GM12878 (cell line): ENCODE measurements at regions not wholly inside any gene's neighbourhood (a gene's known extent, or its start where the extent isn't known, plus 50 kb on each side); places are given as distances from the start of the nearest gene placed in this dataset.

Experiments used
- ATAC-seq: fragments of 200-7000 bp; cut with Tn5 transposase; 3 replicates; pipeline ENCODE4 v1.9.1; 2020; ENCODE audit warnings: mild to moderate bottlenecking, moderate library complexity
- BruUV-seq: library from RNA; stranded (reverse); fragments of 400-500 nt; replicated peaks from 2 replicates; lab custom pipeline; 2021; lab: Mats Ljungman, UMichigan
- CTCF ChIA-PET: fragments of 300-600 bp; sonication (Branson Sonifier 250); formaldehyde crosslinking; extraction: SDS; loops from one replicate; lab custom pipeline; 2021; ENCODE audit warnings: inconsistent platforms; lab: Yijun Ruan, JAX
- POLR2A ChIA-PET: fragments of 350-600 bp; formaldehyde crosslinking; extraction: SDS; loops from one replicate; lab custom pipeline; 2021; ENCODE audit warnings: inconsistent platforms; lab: Charles Lee
- RAD21 ChIA-PET: fragments of 300-600 bp; sonication (Branson Sonifier 250); formaldehyde crosslinking; loops from one replicate; lab custom pipeline; 2023; ENCODE audit warnings: antibody characterized with exemption; ENCODE audit not compliant: unreplicated experiment; lab: Charles Lee
- SMC1A ChIA-PET: fragments of 300-600 bp; sonication (Branson Sonifier 250); formaldehyde crosslinking; loops from one replicate; lab custom pipeline; 2023; ENCODE audit not compliant: unreplicated experiment, uncharacterized antibody; lab: Charles Lee
- DNase-seq: peaks from one replicate; pipeline ENCODE4 v3.0.0-alpha.2; 2011; ENCODE audit warnings: low read depth, low spot score
- FAIRE-seq: peaks from 3 replicates; lab custom pipeline; 2011; peaks lifted over from hg19 to GRCh38; lab: Jason Lieb, UNC
- H2AFZ ChIP-seq: 2 replicates; pipeline ENCODE4 v1.6.0; 2011; ENCODE audit warnings: low read depth, low read length, control low read depth; ENCODE audit not compliant: control insufficient read depth
- H3K27ac ChIP-seq: 2 replicates; pipeline ENCODE4 v1.5.1; 2011; ENCODE audit warnings: control low read depth; ENCODE audit not compliant: control insufficient read depth, insufficient read depth
- H3K27me3 ChIP-seq, 2 experiments: replicated peaks in 1 of 2; 2 replicates each; pipeline versions ENCODE4 v1.6.0 to v1.6.1; 2011; ENCODE audit warnings: low read length in 1 of 2; ENCODE audit not compliant: control insufficient read depth in 2 of 2, insufficient read depth in 2 of 2
- H3K36me3 ChIP-seq, 2 experiments: 2 replicates each; pipeline ENCODE4 v1.5.1; 2011; ENCODE audit warnings: low read length in 1 of 2; ENCODE audit not compliant: control insufficient read depth in 2 of 2, insufficient read depth in 2 of 2
- H3K4me1 ChIP-seq: 2 replicates; pipeline ENCODE4 v1.6.1; 2011; ENCODE audit warnings: mild to moderate bottlenecking, low read length, moderate library complexity, mixed read lengths; ENCODE audit not compliant: control insufficient read depth, insufficient read depth
- H3K4me2 ChIP-seq: 2 replicates; pipeline ENCODE4 v1.6.0; 2011; ENCODE audit warnings: control low read depth; ENCODE audit not compliant: control insufficient read depth, insufficient read depth
- H3K4me3 ChIP-seq: fragments of 200-600 bp; sonication (generic); 2 replicates; pipeline ENCODE4 v1.5.1; 2016
- H3K79me2 ChIP-seq: 2 replicates; pipeline ENCODE4 v1.6.0; 2011; ENCODE audit warnings: low read length; ENCODE audit not compliant: control insufficient read depth, insufficient read depth
- H3K9ac ChIP-seq: 2 replicates; pipeline ENCODE4 v1.8.0; 2011; ENCODE audit warnings: low read length, control low read depth, mixed read lengths; ENCODE audit not compliant: control insufficient read depth, insufficient read depth
- H3K9me3 ChIP-seq: replicated peaks from 3 replicates; pipeline ENCODE4 v1.5.1; 2011; ENCODE audit warnings: mild to moderate bottlenecking, low read length; ENCODE audit not compliant: control insufficient read depth, insufficient read depth
- H4K20me1 ChIP-seq: 2 replicates; pipeline ENCODE4 v1.6.0; 2011; ENCODE audit not compliant: control insufficient read depth, insufficient read depth
- BCL11A ChIP-seq: IDR thresholded peaks from 2 replicates; pipeline ENCODE4 v1.6.1; 2011; ENCODE audit warnings: low read depth, low read length
- FOXM1 ChIP-seq: IDR thresholded peaks from 2 replicates; pipeline ENCODE4 v1.6.1; 2012; ENCODE audit warnings: low read depth, mild to moderate bottlenecking, inconsistent platforms, low read length, moderate library complexity
- HDGF ChIP-seq: fragments of 450-650 bp; IDR thresholded peaks from 2 replicates; pipeline ENCODE4 v1.6.1; 2016; ENCODE audit warnings: antibody characterized with exemption
- IKZF1 ChIP-seq: fragments of 450-650 bp; conservative IDR thresholded peaks from 2 replicates; pipeline ENCODE4 v1.6.1; 2017; ENCODE audit warnings: antibody characterized with exemption, mild to moderate bottlenecking
- JUND ChIP-seq: IDR thresholded peaks from 2 replicates; pipeline ENCODE4 v1.6.1; 2012; ENCODE audit warnings: low read depth, mild to moderate bottlenecking, low read length, improper control_type of control experiment, moderate library complexity
- MEF2B ChIP-seq: fragments of 450-650 bp; IDR thresholded peaks from 2 replicates; pipeline ENCODE4 v1.6.1; 2018; ENCODE audit warnings: mild to moderate bottlenecking, moderate library complexity; ENCODE audit not compliant: partially characterized antibody, poor library complexity, severe bottlenecking
- NFYB ChIP-seq: IDR thresholded peaks from 2 replicates; pipeline ENCODE4 v1.6.1; 2011; ENCODE audit warnings: low read depth, mild to moderate bottlenecking, low read length, improper control_type of control experiment, moderate library complexity; ENCODE audit not compliant: insufficient read depth
- PML ChIP-seq: IDR thresholded peaks from 2 replicates; pipeline ENCODE4 v1.6.1; 2012; ENCODE audit warnings: low read length, inconsistent platforms
- RB1 ChIP-seq: fragments of 450-650 bp; formaldehyde crosslinking; IDR thresholded peaks from 2 replicates; pipeline ENCODE4 v1.6.1; 2017; ENCODE audit warnings: mild to moderate bottlenecking, borderline replicate concordance
- SMAD5 ChIP-seq: IDR thresholded peaks from 2 replicates; pipeline ENCODE4 v1.6.1; 2016; ENCODE audit warnings: antibody characterized with exemption, low read depth
- SREBF1 ChIP-seq: IDR thresholded peaks from 2 replicates; pipeline ENCODE4 v1.6.1; 2012; ENCODE audit warnings: mild to moderate bottlenecking, low read length
- TAF1 ChIP-seq: IDR thresholded peaks from 2 replicates; pipeline ENCODE4 v1.6.1; 2011; ENCODE audit warnings: mild to moderate bottlenecking, low read depth, low read length, borderline replicate concordance
- YY1 ChIP-seq: IDR thresholded peaks from 2 replicates; pipeline ENCODE4 v1.6.1; 2011; ENCODE audit warnings: low read depth, mild to moderate bottlenecking, low read length
- ZNF384 ChIP-seq: IDR thresholded peaks from 2 replicates; pipeline ENCODE4 v1.6.1; 2012; ENCODE audit warnings: low read depth, mild to moderate bottlenecking, low read length, improper control_type of control experiment, borderline replicate concordance
- WGBS: methylation state at CpG from one replicate; pipeline ENCODE4 v1.1.6; 2016; ENCODE audit warnings: low lambda C conversion rate; ENCODE audit not compliant: insufficient replicate concordance, insufficient coverage; ENCODE audit errors: missing lambda C conversion rate; 5-methylcytosine and 5-hydroxymethylcytosine counted together
- in situ Hi-C: fragments of 300-500 bp; cut with MboI; formaldehyde crosslinking; loops from 9 replicates; pipeline ENCODE4 v1.14.3; 2018; ENCODE audit warnings: mixed read lengths
- intact Hi-C: fragments of 100-400 bp; cut with micrococcal nuclease; formaldehyde crosslinking; loops from one replicate; pipeline ENCODE4 v1.14.2; 2022; ENCODE audit not compliant: unreplicated experiment
- TF ChIP-seq, protein P1 (sequence below): fragments of 450-650 bp; IDR thresholded peaks from 2 replicates; pipeline ENCODE4 v1.6.1; 2014; ENCODE audit warnings: mild to moderate bottlenecking
- TF ChIP-seq, protein P2 (sequence below): fragments of 450-650 bp; IDR thresholded peaks from 2 replicates; pipeline ENCODE4 v1.6.1; 2017; ENCODE audit warnings: borderline replicate concordance
- TF ChIP-seq, protein P3 (sequence below): fragments of 150-350 bp; IDR thresholded peaks from 2 replicates; pipeline ENCODE4 v1.6.1; 2014; ENCODE audit warnings: mild to moderate bottlenecking, low read depth, low read length
- TF ChIP-seq, protein P4 (sequence below): fragments of 450-650 bp; IDR thresholded peaks from 2 replicates; pipeline ENCODE4 v1.6.1; 2018; ENCODE audit warnings: borderline replicate concordance, mild to moderate bottlenecking; ENCODE audit not compliant: partially characterized antibody

DNA sequence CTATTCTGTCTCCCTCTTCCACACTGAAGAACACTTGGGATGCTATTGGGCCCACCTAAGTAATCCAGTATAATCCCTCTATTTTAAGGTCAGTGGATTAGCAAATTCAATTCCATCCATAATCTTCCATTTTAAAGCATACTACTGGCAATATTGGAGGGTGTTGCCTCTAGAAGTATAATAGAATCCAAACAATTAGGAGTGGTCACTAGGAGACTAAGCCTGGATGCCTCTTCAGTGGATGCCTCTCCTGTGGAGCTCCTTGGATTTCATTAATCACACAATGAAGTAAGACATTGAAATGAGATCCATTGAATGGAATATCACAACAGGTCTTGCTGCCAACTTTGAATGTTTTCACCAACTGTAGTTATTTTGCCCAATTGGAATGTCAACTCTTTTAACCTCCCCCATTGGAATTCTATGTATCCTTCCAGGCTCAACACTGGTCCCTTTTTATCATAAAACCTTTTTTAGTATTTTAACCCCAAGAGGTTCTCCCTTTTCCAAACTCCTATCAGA is 311.6 kb downstream of the PLK2 start (continued):
- TF ChIP-seq, protein P1, sequence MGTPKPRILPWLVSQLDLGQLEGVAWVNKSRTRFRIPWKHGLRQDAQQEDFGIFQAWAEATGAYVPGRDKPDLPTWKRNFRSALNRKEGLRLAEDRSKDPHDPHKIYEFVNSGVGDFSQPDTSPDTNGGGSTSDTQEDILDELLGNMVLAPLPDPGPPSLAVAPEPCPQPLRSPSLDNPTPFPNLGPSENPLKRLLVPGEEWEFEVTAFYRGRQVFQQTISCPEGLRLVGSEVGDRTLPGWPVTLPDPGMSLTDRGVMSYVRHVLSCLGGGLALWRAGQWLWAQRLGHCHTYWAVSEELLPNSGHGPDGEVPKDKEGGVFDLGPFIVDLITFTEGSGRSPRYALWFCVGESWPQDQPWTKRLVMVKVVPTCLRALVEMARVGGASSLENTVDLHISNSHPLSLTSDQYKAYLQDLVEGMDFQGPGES, result no peak
- no peak for TF ChIP-seq IKZF1
- no peak for TF ChIP-seq NFYB
- no peak for TF ChIP-seq TAF1

DNA sequence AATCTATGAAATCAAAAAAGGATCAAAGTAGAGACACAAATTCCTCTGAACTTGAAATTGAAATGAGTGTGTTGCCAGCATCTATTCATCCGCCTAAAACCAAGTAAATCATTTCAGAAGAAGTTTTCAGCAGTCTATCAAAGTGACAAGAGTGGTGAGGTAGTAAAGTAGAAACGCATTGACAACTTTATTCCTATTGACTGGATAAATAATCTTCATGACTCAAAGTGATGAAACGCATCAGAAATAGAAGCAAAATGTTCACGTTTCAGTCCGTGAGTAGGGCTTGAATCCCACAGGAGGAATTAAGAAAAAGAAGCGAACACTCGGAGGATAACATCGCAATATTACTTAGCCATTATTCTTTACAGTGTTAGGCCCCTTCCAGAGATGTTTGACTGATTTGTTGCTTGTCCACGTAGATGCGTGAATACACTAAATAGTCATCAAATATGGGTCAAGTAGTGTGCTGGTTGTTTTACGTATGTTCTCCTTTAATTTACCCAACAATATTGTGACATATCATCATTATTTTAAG is 314.4 kb downstream of the PLK2 start:
- intact Hi-C loops, result no loop called here
- H3K9me3 ChIP-seq, result no peaks in the 10 kb centered on the region
- TF ChIP-seq, protein P2, sequence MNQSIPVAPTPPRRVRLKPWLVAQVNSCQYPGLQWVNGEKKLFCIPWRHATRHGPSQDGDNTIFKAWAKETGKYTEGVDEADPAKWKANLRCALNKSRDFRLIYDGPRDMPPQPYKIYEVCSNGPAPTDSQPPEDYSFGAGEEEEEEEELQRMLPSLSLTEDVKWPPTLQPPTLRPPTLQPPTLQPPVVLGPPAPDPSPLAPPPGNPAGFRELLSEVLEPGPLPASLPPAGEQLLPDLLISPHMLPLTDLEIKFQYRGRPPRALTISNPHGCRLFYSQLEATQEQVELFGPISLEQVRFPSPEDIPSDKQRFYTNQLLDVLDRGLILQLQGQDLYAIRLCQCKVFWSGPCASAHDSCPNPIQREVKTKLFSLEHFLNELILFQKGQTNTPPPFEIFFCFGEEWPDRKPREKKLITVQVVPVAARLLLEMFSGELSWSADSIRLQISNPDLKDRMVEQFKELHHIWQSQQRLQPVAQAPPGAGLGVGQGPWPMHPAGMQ, result no peak
- no peak for TF ChIP-seq BCL11A
- TF ChIP-seq IKZF1, result no peak
- no peak for TF ChIP-seq SMAD5
- TF ChIP-seq SREBF1, result no peak
- TF ChIP-seq JUND, result no peak
- no peak for TF ChIP-seq FOXM1
- TF ChIP-seq PML, result no peak
- TF ChIP-seq ZNF384, result no peak
- TF ChIP-seq, protein P3, sequence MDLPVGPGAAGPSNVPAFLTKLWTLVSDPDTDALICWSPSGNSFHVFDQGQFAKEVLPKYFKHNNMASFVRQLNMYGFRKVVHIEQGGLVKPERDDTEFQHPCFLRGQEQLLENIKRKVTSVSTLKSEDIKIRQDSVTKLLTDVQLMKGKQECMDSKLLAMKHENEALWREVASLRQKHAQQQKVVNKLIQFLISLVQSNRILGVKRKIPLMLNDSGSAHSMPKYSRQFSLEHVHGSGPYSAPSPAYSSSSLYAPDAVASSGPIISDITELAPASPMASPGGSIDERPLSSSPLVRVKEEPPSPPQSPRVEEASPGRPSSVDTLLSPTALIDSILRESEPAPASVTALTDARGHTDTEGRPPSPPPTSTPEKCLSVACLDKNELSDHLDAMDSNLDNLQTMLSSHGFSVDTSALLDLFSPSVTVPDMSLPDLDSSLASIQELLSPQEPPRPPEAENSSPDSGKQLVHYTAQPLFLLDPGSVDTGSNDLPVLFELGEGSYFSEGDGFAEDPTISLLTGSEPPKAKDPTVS, result no peak
- no peak for TF ChIP-seq HDGF
- TF ChIP-seq, protein P4, sequence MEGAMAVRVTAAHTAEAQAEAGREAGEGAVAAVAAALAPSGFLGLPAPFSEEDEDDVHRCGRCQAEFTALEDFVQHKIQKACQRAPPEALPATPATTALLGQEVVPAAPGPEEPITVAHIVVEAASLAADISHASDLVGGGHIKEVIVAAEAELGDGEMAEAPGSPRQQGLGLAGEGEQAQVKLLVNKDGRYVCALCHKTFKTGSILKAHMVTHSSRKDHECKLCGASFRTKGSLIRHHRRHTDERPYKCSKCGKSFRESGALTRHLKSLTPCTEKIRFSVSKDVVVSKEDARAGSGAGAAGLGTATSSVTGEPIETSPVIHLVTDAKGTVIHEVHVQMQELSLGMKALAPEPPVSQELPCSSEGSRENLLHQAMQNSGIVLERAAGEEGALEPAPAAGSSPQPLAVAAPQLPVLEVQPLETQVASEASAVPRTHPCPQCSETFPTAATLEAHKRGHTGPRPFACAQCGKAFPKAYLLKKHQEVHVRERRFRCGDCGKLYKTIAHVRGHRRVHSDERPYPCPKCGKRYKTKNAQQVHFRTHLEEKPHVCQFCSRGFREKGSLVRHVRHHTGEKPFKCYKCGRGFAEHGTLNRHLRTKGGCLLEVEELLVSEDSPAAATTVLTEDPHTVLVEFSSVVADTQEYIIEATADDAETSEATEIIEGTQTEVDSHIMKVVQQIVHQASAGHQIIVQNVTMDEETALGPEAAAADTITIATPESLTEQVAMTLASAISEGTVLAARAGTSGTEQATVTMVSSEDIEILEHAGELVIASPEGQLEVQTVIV, result no peak
- no peak for TF ChIP-seq YY1
- no peak for TF ChIP-seq RB1
- TF ChIP-seq MEF2B, result no peak

More for the DNA sequence above, 314.4 kb downstream of the PLK2 start:
- ChIA-PET RAD21 (no interaction called here), POLR2A (no interaction called here), CTCF (no interaction called here), SMC1A (interaction anchor here (1.6 kb wide), 1 partner anchor 15 kb away, joined by 6 read pairs; no protein-coding TSS in a partner anchor)
- H3K79me2 ChIP-seq, result no peaks in the 10 kb centered on the region
- in situ Hi-C loops, result no loop called here
- H2AFZ ChIP-seq, result no peak overlapping the region
- no peaks in the 10 kb centered on the region for H4K20me1 ChIP-seq
- WGBS, result 48% methylated on average over 11 of the region's 11 CpGs
- no peak overlapping the region for H3K4me3 ChIP-seq
- no peak for DNase-seq
- no peak for ATAC-seq
- FAIRE-seq, result no peak
- no peak overlapping the region for H3K4me2 ChIP-seq
- no peak overlapping the region for H3K27ac ChIP-seq
- no peaks in the 10 kb centered on the region for H3K27me3 ChIP-seq
- no peak overlapping the region for H3K9ac ChIP-seq
- no peaks in the 10 kb centered on the region for H3K36me3 ChIP-seq
- BruUV-seq, result no TSS peak
- no peaks in the 10 kb centered on the region for H3K4me1 ChIP-seq
